ENCODE measurements at regions not wholly inside any gene's neighbourhood (a gene's known extent, or its start where the extent isn't known, plus 50 kb on each side); places are given as distances from the start of the nearest gene placed in this dataset.

- CTCF ChIA-PET: no interaction called here
- intact Hi-C loops (cut with DNase I, micrococcal nuclease): no loop called here
- no peak overlapping the region for H3K27ac Mint-ChIP-seq
Observed at GRCh38 chr11:129536338-129536737, 160.7 kb downstream of the BARX2 start.

GRCh38 chr11:129538323-129538722 is 162.7 kb downstream of the BARX2 start:
- POLR2A ChIA-PET: no interaction called here
- ATAC-seq (ENCODE audit: poor library complexity): no peak
- intact Hi-C loops (cut with DNase I, micrococcal nuclease): no loop called here

More at GRCh38 chr11:129536338-129536737, 160.7 kb downstream of the BARX2 start:
- no peaks in the 10 kb centered on the region for H3K4me1 ChIP-seq (ENCODE audit: insufficient read depth, low read length)
- H3K27me3 ChIP-seq (ENCODE audit: control insufficient read depth in 1 of 2, insufficient read depth in 2 of 2, low read length in 2 of 2): no peaks in the 10 kb centered on the region
- Mint-ChIP-seq H3K4me3 (no peak overlapping the region), H3K9me3 (peaks cover 29% of the 10 kb centered on the region), H3K27me3 (peaks cover 4% of the 10 kb centered on the region), H3K4me1 (ENCODE audit: low read depth) (no peaks in the 10 kb centered on the region), H3K36me3 (ENCODE audit: low read depth) (no peaks in the 10 kb centered on the region)
- H3K36me3 ChIP-seq (ENCODE audit: insufficient read depth, low read length): no peaks in the 10 kb centered on the region
- H3K9me3 ChIP-seq (ENCODE audit: control insufficient read depth in 1 of 2, insufficient read depth in 1 of 2, low read length in 2 of 2): peaks cover 0 to 7% of the 10 kb centered on the region in 2 experiments
- no peak overlapping the region for H3K4me3 ChIP-seq (ENCODE audit: low read length)
- TF ChIP-seq CTCF (IDR thresholded peaks at IDR 0.05): no peak
- POLR2A ChIA-PET: interaction anchor here (0.7 kb wide), 1 partner anchor 141 kb away, joined by 5 read pairs; no protein-coding TSS in a partner anchor
- DNase-seq (no peak), ATAC-seq (ENCODE audit: poor library complexity) (no peak)
- no peak overlapping the region for H3K27ac ChIP-seq (ENCODE audit: low read depth in 1 of 2, low read length in 2 of 2)

GRCh38 chr11:129543515-129544290 is 168.1 kb downstream of the BARX2 start:
- DNase-seq: no peak
- CTCF ChIA-PET: no interaction called here
- peaks cover 0 to 12% of the 10 kb centered on the region in 2 experiments for H3K9me3 ChIP-seq (ENCODE audit: control insufficient read depth in 1 of 2, insufficient read depth in 1 of 2, low read length in 2 of 2)

More at GRCh38 chr11:129538323-129538722, 162.7 kb downstream of the BARX2 start:
- Histone ChIP-seq H3K27me3 (ENCODE audit: control insufficient read depth in 1 of 2, insufficient read depth in 2 of 2, low read length in 2 of 2) (no peaks in the 10 kb centered on the region), H3K4me3 (ENCODE audit: low read length) (no peak overlapping the region), H3K9me3 (ENCODE audit: control insufficient read depth in 1 of 2, insufficient read depth in 1 of 2, low read length in 2 of 2) (peaks cover 0 to 7% of the 10 kb centered on the region in 2 experiments), H3K27ac (ENCODE audit: low read depth in 1 of 2, low read length in 2 of 2) (no peak overlapping the region), H3K36me3 (ENCODE audit: insufficient read depth, low read length) (no peaks in the 10 kb centered on the region), H3K4me1 (ENCODE audit: insufficient read depth, low read length) (no peaks in the 10 kb centered on the region)
- Mint-ChIP-seq H3K36me3 (ENCODE audit: low read depth) (no peaks in the 10 kb centered on the region), H3K27me3 (no peaks in the 10 kb centered on the region), H3K4me3 (no peak overlapping the region), H3K9me3 (peaks cover 29% of the 10 kb centered on the region), H3K27ac (no peak overlapping the region), H3K4me1 (ENCODE audit: low read depth) (no peaks in the 10 kb centered on the region)
- TF ChIP-seq CTCF (IDR thresholded peaks at IDR 0.05): no peak
- DNase-seq: no peak
- CTCF ChIA-PET: no interaction called here

More at GRCh38 chr11:129543515-129544290, 168.1 kb downstream of the BARX2 start:
- no peaks in the 10 kb centered on the region for H3K36me3 Mint-ChIP-seq (ENCODE audit: low read depth)
- no peak overlapping the region for H3K4me3 Mint-ChIP-seq
- no peaks in the 10 kb centered on the region for H3K4me1 Mint-ChIP-seq (ENCODE audit: low read depth)
- peaks cover 7% of the 10 kb centered on the region for H3K27me3 Mint-ChIP-seq
- no peaks in the 10 kb centered on the region for H3K27me3 ChIP-seq (ENCODE audit: control insufficient read depth in 1 of 2, insufficient read depth in 2 of 2, low read length in 2 of 2)
- H3K9me3 Mint-ChIP-seq: peaks cover 8% of the 10 kb centered on the region
- intact Hi-C loops (cut with DNase I, micrococcal nuclease): no loop called here
- POLR2A ChIA-PET: no interaction called here
- TF ChIP-seq CTCF (IDR thresholded peaks at IDR 0.05): no peak
- no peak overlapping the region for H3K27ac Mint-ChIP-seq
- H3K27ac ChIP-seq (ENCODE audit: low read depth in 1 of 2, low read length in 2 of 2): no peak overlapping the region
- no peaks in the 10 kb centered on the region for H3K36me3 ChIP-seq (ENCODE audit: insufficient read depth, low read length)
- no peaks in the 10 kb centered on the region for H3K4me1 ChIP-seq (ENCODE audit: insufficient read depth, low read length)
- ATAC-seq (ENCODE audit: poor library complexity): no peak
- H3K4me3 ChIP-seq (ENCODE audit: low read length): no peak overlapping the region

Measured in CD4-positive, alpha-beta T cell (primary cell).